GM21526 (cell line): ENCODE measurements at regions not wholly inside any gene's neighbourhood (a gene's known extent, or its start where the extent isn't known, plus 50 kb on each side); places are given as distances from the start of the nearest gene placed in this dataset.
"Not testable (repeated sequence)": the region's sequence is repeated elsewhere in the genome, so short reads cannot be mapped to it uniquely, and the experiment has no call there.

Experiments
- ATAC-seq: cut with Tn5 transposase; IDR thresholded peaks from one replicate; pipeline ENCODE4 v1.9.1; 2021; ENCODE audit warnings: moderate library complexity; ENCODE audit not compliant: unreplicated experiment, low FRiP score

- ATAC-seq: peak; percentile 72
These were observed 199.5 kb upstream of the CAND1 start for GRCh38 chr12:67069451-67070306.

- ATAC-seq: no peak
These were observed 198.9 kb upstream of the CAND1 start for GRCh38 chr12:67070307-67070600.

- no peak for ATAC-seq
These were observed 198.6 kb upstream of the CAND1 start for GRCh38 chr12:67070604-67071003.

- not testable (repeated sequence) for ATAC-seq
These were observed 196.9 kb upstream of the CAND1 start for GRCh38 chr12:67072281-67072680.

GRCh38 chr12:67073336-67073735, 195.8 kb upstream of the CAND1 start:
- ATAC-seq: no peak

GRCh38 chr12:67074072-67074471, 195.1 kb upstream of the CAND1 start:
- no peak for ATAC-seq

- ATAC-seq: no peak
These were observed 191.5 kb upstream of the CAND1 start for GRCh38 chr12:67077617-67078016.

GRCh38 chr12:67078957-67079356, 190.2 kb upstream of the CAND1 start:
- no peak for ATAC-seq

GRCh38 chr12:67080637-67081036, 188.5 kb upstream of the CAND1 start:
- no peak for ATAC-seq

GRCh38 chr12:67082221-67082620, 186.9 kb upstream of the CAND1 start:
- ATAC-seq: no peak

GRCh38 chr12:67085699-67086098, 183.5 kb upstream of the CAND1 start:
- ATAC-seq: no peak

GRCh38 chr12:67086116-67086515, 183.0 kb upstream of the CAND1 start:
- ATAC-seq: no peak

- ATAC-seq: no peak
These were observed 180.6 kb upstream of the CAND1 start for GRCh38 chr12:67088401-67089118.

- no peak for ATAC-seq
These were observed 178.0 kb upstream of the CAND1 start for GRCh38 chr12:67091204-67091603.

- no peak for ATAC-seq
These were observed 177.5 kb upstream of the CAND1 start for GRCh38 chr12:67091678-67092077.

GRCh38 chr12:67092934-67093333, 176.2 kb upstream of the CAND1 start:
- not testable (repeated sequence) for ATAC-seq

GRCh38 chr12:67096533-67097318, 172.4 kb upstream of the CAND1 start:
- no peak for ATAC-seq

GRCh38 chr12:67099858-67100257, 169.3 kb upstream of the CAND1 start:
- no peak for ATAC-seq

GRCh38 chr12:67103521-67103920, 165.6 kb upstream of the CAND1 start:
- no peak for ATAC-seq

GRCh38 chr12:67107235-67107634, 161.9 kb upstream of the CAND1 start:
- ATAC-seq: no peak

GRCh38 chr12:67107751-67108269, 161.3 kb upstream of the CAND1 start:
- no peak for ATAC-seq
